ENCODE measurements at regions not wholly inside any gene's neighbourhood (a gene's known extent, or its start where the extent isn't known, plus 50 kb on each side); places are given as distances from the start of the nearest gene placed in this dataset.

- no peak overlapping the region for H3K27ac Mint-ChIP-seq
- H3K4me1 Mint-ChIP-seq = no peaks in the 10 kb centered on the region
- no peaks in the 10 kb centered on the region for H3K36me3 Mint-ChIP-seq
- H3K9me3 Mint-ChIP-seq = no peaks in the 10 kb centered on the region
- H3K27me3 Mint-ChIP-seq = peaks cover 5 to 6% of the 10 kb centered on the region in 2 donors
- ATAC-seq (replicated peaks) = no peak
- no peak for DNase-seq
- H3K4me3 Mint-ChIP-seq = no peak overlapping the region
These were observed 132.3 kb downstream of the CSNK2A3 start for GRCh38 chr11:11220786-11221185.

- Mint-ChIP-seq H3K4me3 (no peak overlapping the region), H3K4me1 (no peaks in the 10 kb centered on the region), H3K36me3 (no peaks in the 10 kb centered on the region), H3K27me3 (peaks cover 6 to 17% of the 10 kb centered on the region in 2 donors), H3K27ac (no peak overlapping the region), H3K9me3 (no peaks in the 10 kb centered on the region)
- DNase-seq (no peak), ATAC-seq (replicated peaks) (no peak)
These were observed 134.4 kb downstream of the CSNK2A3 start for GRCh38 chr11:11218629-11218986.

- ATAC-seq (replicated peaks) (peak in 1 of 2 donors; percentile 33), DNase-seq (no peak)
- H3K27ac Mint-ChIP-seq = no peak overlapping the region
- no peaks in the 10 kb centered on the region for H3K4me1 Mint-ChIP-seq
- no peak overlapping the region for H3K4me3 Mint-ChIP-seq
- peaks cover 5 to 20% of the 10 kb centered on the region in 2 donors for H3K27me3 Mint-ChIP-seq
- H3K9me3 Mint-ChIP-seq = no peaks in the 10 kb centered on the region
- no peaks in the 10 kb centered on the region for H3K36me3 Mint-ChIP-seq
These were observed 135.0 kb downstream of the CSNK2A3 start for GRCh38 chr11:11217929-11218628.

- Mint-ChIP-seq H3K4me1 (no peaks in the 10 kb centered on the region), H3K4me3 (no peak overlapping the region), H3K9me3 (no peaks in the 10 kb centered on the region), H3K27ac (no peak overlapping the region), H3K36me3 (no peaks in the 10 kb centered on the region), H3K27me3 (peaks cover 0 to 20% of the 10 kb centered on the region in 2 donors)
- DNase-seq (no peak), ATAC-seq (replicated peaks) (no peak)
These were observed 135.6 kb downstream of the CSNK2A3 start for GRCh38 chr11:11217289-11217928.

- H3K4me3 Mint-ChIP-seq = no peak overlapping the region
- ATAC-seq (replicated peaks) (no peak), DNase-seq (no peak)
- H3K36me3 Mint-ChIP-seq = no peaks in the 10 kb centered on the region
- no peaks in the 10 kb centered on the region for H3K9me3 Mint-ChIP-seq
- no peak overlapping the region for H3K27ac Mint-ChIP-seq
- no peaks in the 10 kb centered on the region for H3K4me1 Mint-ChIP-seq
- H3K27me3 Mint-ChIP-seq = peaks cover 0 to 18% of the 10 kb centered on the region in 2 donors
These were observed 137.1 kb downstream of the CSNK2A3 start for GRCh38 chr11:11215944-11216343.

- H3K36me3 Mint-ChIP-seq = no peaks in the 10 kb centered on the region
- H3K4me3 Mint-ChIP-seq = no peak overlapping the region
- no peak for DNase-seq
- no peaks in the 10 kb centered on the region for H3K4me1 Mint-ChIP-seq
- no peak for ATAC-seq (replicated peaks)
- H3K27ac Mint-ChIP-seq = no peak overlapping the region
- H3K9me3 Mint-ChIP-seq = no peaks in the 10 kb centered on the region
- H3K27me3 Mint-ChIP-seq = peaks cover 0 to 15% of the 10 kb centered on the region in 2 donors
These were observed 137.8 kb downstream of the CSNK2A3 start for GRCh38 chr11:11215058-11215815.

- Mint-ChIP-seq H3K27ac (no peak overlapping the region), H3K9me3 (no peaks in the 10 kb centered on the region), H3K27me3 (peaks cover 0 to 15% of the 10 kb centered on the region in 2 donors), H3K4me1 (no peaks in the 10 kb centered on the region), H3K4me3 (no peak overlapping the region), H3K36me3 (no peaks in the 10 kb centered on the region)
- ATAC-seq (replicated peaks) (no peak), DNase-seq (no peak)
These were observed 139.9 kb downstream of the CSNK2A3 start for GRCh38 chr11:11213117-11213516.

GRCh38 chr11:11211888-11212287 lies 141.2 kb downstream of the CSNK2A3 start:
- no peaks in the 10 kb centered on the region for H3K36me3 Mint-ChIP-seq
- DNase-seq (no peak), ATAC-seq (replicated peaks) (no peak)
- H3K4me1 Mint-ChIP-seq = no peaks in the 10 kb centered on the region
- peaks cover 0 to 18% of the 10 kb centered on the region in 2 donors for H3K27me3 Mint-ChIP-seq
- H3K9me3 Mint-ChIP-seq = no peaks in the 10 kb centered on the region
- H3K4me3 Mint-ChIP-seq = no peak overlapping the region
- no peak overlapping the region for H3K27ac Mint-ChIP-seq

GRCh38 chr11:11211186-11211585 lies 141.9 kb downstream of the CSNK2A3 start:
- Mint-ChIP-seq H3K9me3 (no peaks in the 10 kb centered on the region), H3K27me3 (peaks cover 0 to 18% of the 10 kb centered on the region in 2 donors), H3K36me3 (no peaks in the 10 kb centered on the region), H3K4me3 (no peak overlapping the region), H3K4me1 (no peaks in the 10 kb centered on the region), H3K27ac (no peak overlapping the region)
- ATAC-seq (replicated peaks) (no peak), DNase-seq (no peak)

GRCh38 chr11:11210446-11210845 lies 142.6 kb downstream of the CSNK2A3 start:
- no peaks in the 10 kb centered on the region for H3K9me3 Mint-ChIP-seq
- no peak overlapping the region for H3K4me3 Mint-ChIP-seq
- peaks cover 0 to 16% of the 10 kb centered on the region in 2 donors for H3K27me3 Mint-ChIP-seq
- no peaks in the 10 kb centered on the region for H3K4me1 Mint-ChIP-seq
- ATAC-seq (replicated peaks) (no peak), DNase-seq (no peak)
- no peak overlapping the region for H3K27ac Mint-ChIP-seq
- no peaks in the 10 kb centered on the region for H3K36me3 Mint-ChIP-seq

- Mint-ChIP-seq H3K27me3 (peaks cover 1 to 12% of the 10 kb centered on the region in 2 donors), H3K4me1 (no peaks in the 10 kb centered on the region), H3K27ac (no peak overlapping the region), H3K9me3 (no peaks in the 10 kb centered on the region), H3K4me3 (no peak overlapping the region), H3K36me3 (no peaks in the 10 kb centered on the region)
- ATAC-seq (replicated peaks) (no peak), DNase-seq (no peak)
These were observed 143.1 kb downstream of the CSNK2A3 start for GRCh38 chr11:11209967-11210366.

- Mint-ChIP-seq H3K36me3 (no peaks in the 10 kb centered on the region), H3K4me3 (no peak overlapping the region), H3K4me1 (no peaks in the 10 kb centered on the region), H3K27me3 (peaks cover 7 to 19% of the 10 kb centered on the region in 2 donors), H3K9me3 (peaks cover under 1 to 3% of the 10 kb centered on the region in 2 donors), H3K27ac (no peak overlapping the region)
- ATAC-seq (replicated peaks) (no peak), DNase-seq (no peak)
These were observed 144.1 kb downstream of the CSNK2A3 start for GRCh38 chr11:11208994-11209393.

- Mint-ChIP-seq H3K36me3 (no peaks in the 10 kb centered on the region), H3K27ac (no peak overlapping the region), H3K4me3 (no peak overlapping the region)
These were observed 145.6 kb downstream of the CSNK2A3 start for GRCh38 chr11:11207428-11207827.

GRCh38 chr11:11206484-11206883 lies 146.6 kb downstream of the CSNK2A3 start:
- H3K27me3 Mint-ChIP-seq = peaks cover 7 to 16% of the 10 kb centered on the region in 2 donors
- no peaks in the 10 kb centered on the region for H3K4me1 Mint-ChIP-seq
- no peak overlapping the region for H3K4me3 Mint-ChIP-seq
- H3K36me3 Mint-ChIP-seq = no peaks in the 10 kb centered on the region
- H3K27ac Mint-ChIP-seq = no peak overlapping the region
- ATAC-seq (replicated peaks) (no peak), DNase-seq (no peak)
- H3K9me3 Mint-ChIP-seq = peaks cover 8 to 12% of the 10 kb centered on the region in 2 donors

More at GRCh38 chr11:11207428-11207827, 145.6 kb downstream of the CSNK2A3 start:
- Mint-ChIP-seq H3K4me1 (no peaks in the 10 kb centered on the region), H3K9me3 (peaks cover 8 to 10% of the 10 kb centered on the region in 2 donors), H3K27me3 (peaks cover 7 to 16% of the 10 kb centered on the region in 2 donors)
- DNase-seq = no peak
- no peak for ATAC-seq (replicated peaks)

All from stimulated activated naive B cell treated with anti-CD40 and anti-IgM and Interleukin-4, amounts not matched to agents 10 μg/mL and 1 μg/mL and 100 μg/mL, for 72 hours (primary cell).